Liver (tissue), 7 donors: ENCODE measurements at regions not wholly inside any gene's neighbourhood (a gene's known extent, or its start where the extent isn't known, plus 50 kb on each side); places are given as distances from the start of the nearest gene placed in this dataset.

Experiments
- DNase-seq: peaks from one replicate; pipeline ENCODE4 v3.0.0-alpha.2; 2017; ENCODE audit warnings: low spot score
- H3K27ac ChIP-seq, 2 donors: one replicate each; pipeline ENCODE4 v1.7.0; 2013; ENCODE audit warnings: inconsistent platforms in 2 of 2, low read length in 2 of 2, control low read depth in 1 of 2, low read depth in 1 of 2, mild to moderate bottlenecking in 1 of 2
- H3K27me3 ChIP-seq, 4 donors: one replicate each; pipeline versions ENCODE4 v1.6.1 to v1.7.0; 2013; ENCODE audit warnings: low read length in 3 of 4, inconsistent platforms in 1 of 4, mild to moderate bottlenecking in 1 of 4, moderate library complexity in 1 of 4; ENCODE audit not compliant: control insufficient read depth in 4 of 4, insufficient read depth in 4 of 4
- H3K36me3 ChIP-seq, 4 donors: one replicate each; pipeline versions ENCODE4 v1.6.1 to v1.7.0; 2013; ENCODE audit warnings: low read length in 3 of 4, mild to moderate bottlenecking in 3 of 4, low read depth in 1 of 4, moderate library complexity in 1 of 4; ENCODE audit not compliant: control insufficient read depth in 4 of 4, insufficient read depth in 3 of 4
- H3K4me1 ChIP-seq, 4 donors: one replicate each; pipeline versions ENCODE4 v1.6.1 to v1.7.0; 2013; ENCODE audit warnings: low read length in 3 of 4, mild to moderate bottlenecking in 3 of 4, moderate library complexity in 1 of 4; ENCODE audit not compliant: control insufficient read depth in 4 of 4, insufficient read depth in 4 of 4
- H3K4me3 ChIP-seq, 3 donors: one replicate each; pipeline versions ENCODE4 v1.6.1 to v1.7.0; 2013; ENCODE audit warnings: low read length in 3 of 3, control low read depth in 1 of 3, low read depth in 1 of 3, mild to moderate bottlenecking in 1 of 3
- H3K9ac ChIP-seq, 2 donors: one replicate each; pipeline ENCODE4 v1.7.0; 2013; ENCODE audit warnings: low read length in 2 of 2, mild to moderate bottlenecking in 2 of 2, moderate library complexity in 2 of 2, control low read depth in 1 of 2, low read depth in 1 of 2
- H3K9me3 ChIP-seq, 4 donors: one replicate each; pipeline versions ENCODE4 v1.6.1 to v1.7.0; 2013; ENCODE audit warnings: low read length in 3 of 4; ENCODE audit not compliant: control insufficient read depth in 4 of 4
- ATF3 ChIP-seq: IDR thresholded peaks from 2 replicates; pipeline ENCODE4 v1.6.1; 2016; ENCODE audit warnings: antibody characterized with exemption
- CTCF ChIP-seq: fragments of 150-350 bp; IDR thresholded peaks from 2 replicates; pipeline ENCODE4 v1.5.1; 2017; ENCODE audit warnings: improper control_type of control experiment, low read depth, low read length; ENCODE audit not compliant: missing input control
- EGR1 ChIP-seq, 2 donors: IDR thresholded peaks; 2 replicates each; pipeline ENCODE4 v1.6.1; 2016 to 2018; ENCODE audit warnings: antibody characterized with exemption in 2 of 2, low read depth in 2 of 2
- FOXA1 ChIP-seq: IDR thresholded peaks from 2 replicates; pipeline ENCODE4 v1.6.1; 2016; ENCODE audit warnings: antibody characterized with exemption
- FOXA2 ChIP-seq: IDR thresholded peaks from 2 replicates; pipeline ENCODE4 v1.6.1; 2016; ENCODE audit warnings: antibody characterized with exemption
- GABPA ChIP-seq, 2 donors: IDR thresholded peaks in 1 of 2; conservative IDR thresholded peaks in 1 of 2; 2 replicates each; pipeline ENCODE4 v1.6.1; 2016; ENCODE audit warnings: antibody characterized with exemption in 2 of 2, mild to moderate bottlenecking in 1 of 2, moderate library complexity in 1 of 2
- HNF4A ChIP-seq, 2 donors: conservative IDR thresholded peaks; 2 replicates each; pipeline ENCODE4 v1.6.1; 2016; ENCODE audit warnings: antibody characterized with exemption in 2 of 2, mild to moderate bottlenecking in 2 of 2
- HNF4G ChIP-seq: IDR thresholded peaks from 2 replicates; pipeline ENCODE4 v1.6.1; 2016; ENCODE audit warnings: antibody characterized with exemption
- JUND ChIP-seq, 2 donors: IDR thresholded peaks; 2 replicates each; pipeline ENCODE4 v1.6.1; 2016; ENCODE audit warnings: antibody characterized with exemption in 2 of 2
- MAX ChIP-seq: IDR thresholded peaks from 2 replicates; pipeline ENCODE4 v1.6.1; 2016; ENCODE audit warnings: antibody characterized with exemption
- NR2F2 ChIP-seq: IDR thresholded peaks from 2 replicates; pipeline ENCODE4 v1.6.1; 2016; ENCODE audit warnings: antibody characterized with exemption
- RAD21 ChIP-seq, 2 donors: IDR thresholded peaks; 2 replicates each; pipeline ENCODE4 v1.6.1; 2016; ENCODE audit warnings: antibody characterized with exemption in 2 of 2, mild to moderate bottlenecking in 2 of 2
- REST ChIP-seq: IDR thresholded peaks from 2 replicates; pipeline ENCODE4 v1.6.1; 2016; ENCODE audit warnings: antibody characterized with exemption, mild to moderate bottlenecking
- RXRA ChIP-seq, 2 donors: IDR thresholded peaks; 2 replicates each; pipeline ENCODE4 v1.6.1; 2017 to 2018; ENCODE audit warnings: antibody characterized with exemption in 2 of 2, mild to moderate bottlenecking in 1 of 2
- SP1 ChIP-seq: IDR thresholded peaks from 2 replicates; pipeline ENCODE4 v1.6.1; 2018; ENCODE audit warnings: antibody characterized with exemption, mild to moderate bottlenecking
- TAF1 ChIP-seq: conservative IDR thresholded peaks from 2 replicates; pipeline ENCODE4 v1.6.1; 2016; ENCODE audit warnings: antibody characterized with exemption, mild to moderate bottlenecking
- YY1 ChIP-seq: IDR thresholded peaks from 2 replicates; pipeline ENCODE4 v1.6.1; 2016; ENCODE audit warnings: antibody characterized with exemption, mild to moderate bottlenecking
- ZBTB33 ChIP-seq: IDR thresholded peaks from 2 replicates; pipeline ENCODE4 v1.6.1; 2016; ENCODE audit warnings: antibody characterized with exemption
- donor health status: healthy.
- donor health status: healthy.
- donor health status: healthy.
- donor health status: healthy.

- H3K9me3 ChIP-seq: no peaks in the 10 kb centered on the region
- H3K27ac ChIP-seq: no peak overlapping the region
- H3K4me3 ChIP-seq: no peak overlapping the region
- H3K4me1 ChIP-seq: no peaks in the 10 kb centered on the region
- no peak overlapping the region for H3K9ac ChIP-seq
- TF ChIP-seq NR2F2 (no peak), CTCF (no peak), SP1 (no peak), RAD21 (IDR thresholded peaks at IDR 0.05) (no peak), HNF4A (conservative IDR thresholded peaks at IDR 0.05) (no peak), HNF4G (no peak), RXRA (IDR thresholded peaks at IDR 0.05) (no peak), GABPA (IDR thresholded peaks at IDR 0.05 in 1 of 2, conservative IDR thresholded peaks at IDR 0.05 in 1 of 2) (no peak), TAF1 (no peak), FOXA2 (no peak), YY1 (no peak)
- H3K27me3 ChIP-seq: no peaks in the 10 kb centered on the region
- no peak for DNase-seq
- H3K36me3 ChIP-seq: no peaks in the 10 kb centered on the region
These were observed 491.5 kb upstream of the TUSC1 start for GRCh38 chr9:26169708-26170107.

GRCh38 chr9:26166537-26166936 lies 488.3 kb upstream of the TUSC1 start:
- H3K4me3 ChIP-seq: no peak overlapping the region
- no peaks in the 10 kb centered on the region for H3K9me3 ChIP-seq
- H3K27me3 ChIP-seq: no peaks in the 10 kb centered on the region
- no peak for DNase-seq
- TF ChIP-seq ATF3 (no peak), NR2F2 (no peak), SP1 (no peak), TAF1 (no peak), HNF4G (no peak), CTCF (no peak), JUND (IDR thresholded peaks at IDR 0.05) (no peak), YY1 (no peak), RXRA (IDR thresholded peaks at IDR 0.05) (no peak), HNF4A (conservative IDR thresholded peaks at IDR 0.05) (no peak), MAX (no peak), EGR1 (IDR thresholded peaks at IDR 0.05; ENCODE audit: low read depth in 2 of 2) (no peak), ZBTB33 (no peak), FOXA2 (no peak), REST (no peak), RAD21 (IDR thresholded peaks at IDR 0.05) (no peak), FOXA1 (no peak), GABPA (IDR thresholded peaks at IDR 0.05 in 1 of 2, conservative IDR thresholded peaks at IDR 0.05 in 1 of 2) (no peak)
- no peaks in the 10 kb centered on the region for H3K36me3 ChIP-seq
- no peak overlapping the region for H3K9ac ChIP-seq
- H3K4me1 ChIP-seq: no peaks in the 10 kb centered on the region
- H3K27ac ChIP-seq: no peak overlapping the region
